NCI-H345 treated with DMSO at 0.1 percent for 48 hours (cell line): ENCODE measurements at regions not wholly inside any gene's neighbourhood (a gene's known extent, or its start where the extent isn't known, plus 50 kb on each side); places are given as distances from the start of the nearest gene placed in this dataset.

ENCODE experiments used
- DNase-seq: peaks from one replicate; lab custom pipeline; 2025; ENCODE audit not compliant: unreplicated experiment; lab: John Stamatoyannopoulos, UW

GRCh38 chr1:239436286-239436685 lies 49.9 kb downstream of the CHRM3 start:
- DNase-seq = no peak

DNA sequence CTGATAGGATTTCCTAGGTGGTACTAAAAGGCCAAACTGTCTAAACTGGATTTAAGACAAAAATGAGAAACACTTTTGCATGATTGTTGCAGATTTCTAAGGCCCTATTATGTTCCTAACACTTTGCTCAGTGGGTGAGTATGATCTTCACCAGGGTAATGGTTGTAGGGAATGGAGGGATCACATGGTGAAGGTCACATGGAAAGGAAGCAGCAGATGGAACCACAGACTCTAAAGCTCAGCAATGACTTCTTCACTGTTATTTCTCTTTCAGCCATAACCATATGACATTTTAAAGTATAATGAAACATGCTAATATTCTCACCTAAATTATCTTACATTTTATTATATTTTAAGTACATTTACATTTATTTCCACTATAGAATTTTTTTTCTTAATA lies 51.5 kb downstream of the CHRM3 start:
- DNase-seq = no peak

- no peak for DNase-seq
Observed at GRCh38 chr1:239438891-239439290, 52.5 kb downstream of the CHRM3 start.

- no peak for DNase-seq
Observed at GRCh38 chr1:239443361-239443760, 57.0 kb downstream of the CHRM3 start.

DNA sequence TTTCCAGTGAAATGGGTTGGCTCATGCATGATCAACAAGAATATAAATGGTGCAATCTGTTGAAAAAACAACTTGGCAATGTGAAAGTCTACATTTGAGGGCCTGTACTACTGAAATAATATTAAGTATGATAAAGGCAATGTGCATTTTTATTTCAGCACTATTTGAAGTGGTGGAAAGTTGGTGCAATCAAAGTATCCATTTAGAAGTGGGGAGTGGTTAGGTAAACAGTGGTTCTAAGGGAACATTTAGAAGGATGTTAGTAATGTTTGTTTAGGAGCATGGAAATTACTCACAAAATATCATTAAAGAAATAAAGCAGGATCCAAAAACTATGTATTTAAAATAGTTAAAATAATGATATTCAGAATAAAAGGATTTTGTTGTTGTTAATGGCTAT lies 60.2 kb downstream of the CHRM3 start:
- no peak for DNase-seq

- no peak for DNase-seq
Observed at GRCh38 chr1:239448911-239449310, 62.5 kb downstream of the CHRM3 start.

GRCh38 chr1:239455743-239456142 lies 69.4 kb downstream of the CHRM3 start:
- DNase-seq = no peak

DNA sequence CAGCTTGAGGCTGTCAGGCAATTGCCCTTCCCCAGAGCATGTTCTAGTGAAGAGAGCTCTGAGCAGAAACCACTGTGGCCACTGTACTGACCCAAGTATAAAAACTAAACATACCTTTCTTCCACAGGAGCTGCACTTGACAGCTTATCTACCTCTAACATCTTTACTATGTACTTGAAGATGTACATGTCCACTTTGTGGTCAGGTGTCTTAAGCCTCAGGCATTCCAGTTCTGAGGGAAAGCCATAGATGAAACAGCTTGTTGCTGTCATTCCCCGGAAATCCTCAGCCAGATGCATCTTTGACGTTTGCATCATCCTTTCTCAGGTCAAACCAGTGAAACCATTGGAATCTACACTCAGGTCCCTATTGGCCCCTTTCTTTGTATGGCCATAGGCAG lies 70.4 kb downstream of the CHRM3 start:
- DNase-seq = no peak

- DNase-seq = no peak
Observed at GRCh38 chr1:239457491-239458143, 71.2 kb downstream of the CHRM3 start.

GRCh38 chr1:239458144-239458500 lies 71.8 kb downstream of the CHRM3 start:
- DNase-seq = no peak

GRCh38 chr1:239467730-239468129 lies 81.4 kb downstream of the CHRM3 start:
- DNase-seq = no peak

DNA sequence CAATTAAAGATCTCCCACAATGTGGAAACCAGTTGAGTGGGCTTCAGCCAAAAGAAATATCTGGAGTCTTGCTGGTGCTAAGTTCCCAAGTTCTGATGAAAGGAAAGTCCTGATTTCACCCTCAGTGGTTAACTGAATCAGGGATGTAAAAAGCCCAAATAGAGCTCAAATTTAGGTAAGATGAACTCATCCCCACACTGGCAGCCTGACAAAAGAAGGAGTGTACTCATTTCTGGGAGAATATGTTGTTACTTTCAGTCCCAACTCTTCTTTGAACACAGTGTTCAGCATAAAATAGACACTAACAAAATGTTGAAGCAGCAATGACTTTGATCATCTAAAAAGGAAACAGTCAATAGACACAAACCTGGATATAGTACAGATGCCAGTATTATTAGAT lies 91.7 kb downstream of the CHRM3 start:
- no peak for DNase-seq

GRCh38 chr1:239483391-239483790 lies 97.0 kb downstream of the CHRM3 start:
- no peak for DNase-seq

- DNase-seq = no peak
Observed at GRCh38 chr1:239493811-239494414, 107.5 kb downstream of the CHRM3 start.

DNA sequence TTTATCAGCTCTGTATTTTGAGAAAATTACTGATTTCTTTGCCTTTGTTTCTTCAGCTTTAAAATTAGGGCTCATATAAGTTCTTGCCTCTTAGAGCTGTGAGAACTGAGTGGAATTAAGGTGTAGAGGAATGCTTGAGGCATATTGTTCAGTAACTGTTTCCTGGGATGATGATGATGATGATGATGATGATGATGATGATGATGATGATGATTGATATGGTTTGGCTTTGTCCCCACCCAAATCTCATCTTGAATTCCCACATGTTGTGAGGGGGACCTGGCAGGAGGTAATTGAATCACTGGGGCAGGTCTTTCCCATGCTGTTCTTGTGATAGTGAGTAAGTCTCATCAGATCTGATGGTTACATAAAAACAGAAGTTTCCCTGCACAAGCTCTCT lies 118.7 kb downstream of the CHRM3 start:
- no peak for DNase-seq

DNA sequence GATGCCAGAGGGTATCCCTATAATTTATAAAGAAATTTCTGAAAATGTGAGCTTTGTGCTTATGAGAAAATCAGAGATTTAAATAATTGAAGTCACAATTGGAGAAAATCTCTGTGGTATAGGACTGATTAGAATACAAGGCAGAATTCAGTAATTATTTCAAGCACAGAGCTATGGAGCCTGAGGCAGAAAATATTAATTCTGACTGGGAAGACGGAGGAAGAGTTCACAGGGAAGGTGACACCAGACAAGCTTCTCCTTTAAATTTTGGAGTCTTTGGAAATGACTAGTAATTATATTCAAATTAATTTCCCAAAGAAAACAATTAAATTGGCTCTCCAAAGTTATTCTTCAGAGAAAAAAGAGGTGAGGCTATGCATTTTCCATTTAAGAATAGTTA lies 121.5 kb downstream of the CHRM3 start:
- no peak for DNase-seq

GRCh38 chr1:239511875-239512274 lies 125.5 kb downstream of the CHRM3 start:
- DNase-seq = no peak

DNA sequence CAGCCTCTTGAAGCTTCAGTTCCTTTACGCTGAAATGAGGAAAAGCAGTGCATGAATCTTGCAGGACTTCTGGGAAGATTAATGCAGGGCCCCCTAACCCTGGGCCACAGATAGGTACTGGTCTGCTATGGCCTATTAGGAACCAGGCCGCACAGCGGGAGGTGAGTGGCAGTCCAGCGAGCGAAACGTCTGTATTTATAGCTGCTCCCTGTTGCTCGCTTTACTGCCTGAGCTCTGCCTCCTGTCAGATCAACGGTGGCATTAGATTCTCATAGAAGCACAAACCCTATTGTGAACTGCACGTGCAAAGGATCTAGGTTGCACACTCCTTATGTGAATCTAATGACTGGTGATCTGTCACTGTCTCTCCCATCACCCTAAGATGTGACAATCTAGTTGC lies 130.2 kb downstream of the CHRM3 start:
- no peak for DNase-seq

- DNase-seq = no peak
Observed at GRCh38 chr1:239526391-239526790, 140.0 kb downstream of the CHRM3 start.

DNA sequence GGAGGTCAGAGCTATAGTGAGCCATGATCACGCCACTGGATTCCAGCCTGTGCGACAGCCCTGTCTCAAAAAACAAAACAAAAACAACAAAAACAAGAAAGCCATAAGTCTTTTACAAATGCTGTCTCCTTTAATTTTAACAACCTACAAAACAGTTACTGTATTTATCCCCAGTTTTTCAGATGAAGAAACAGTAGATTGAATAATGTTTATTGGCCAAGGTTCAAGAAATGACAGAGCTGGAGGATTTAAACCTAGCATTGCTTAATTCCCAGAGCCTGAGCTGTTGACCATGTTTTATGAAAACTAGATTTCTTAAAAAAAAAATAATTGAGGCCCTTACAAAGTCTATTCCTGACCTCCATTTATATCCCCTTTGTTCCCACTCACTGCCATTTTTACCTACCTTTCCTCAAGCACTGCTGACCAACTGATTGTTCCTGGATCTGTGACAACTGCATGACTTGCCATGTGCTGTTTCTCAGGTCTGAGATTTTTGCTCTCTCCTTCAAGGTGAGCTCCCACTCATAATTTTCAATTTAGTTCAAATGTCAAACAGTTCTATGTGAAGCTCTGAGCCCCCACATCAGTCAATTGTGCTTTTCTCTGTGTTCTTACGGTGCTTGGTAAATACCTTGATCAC lies 140.8 kb downstream of the CHRM3 start:
- no peak for DNase-seq

DNA sequence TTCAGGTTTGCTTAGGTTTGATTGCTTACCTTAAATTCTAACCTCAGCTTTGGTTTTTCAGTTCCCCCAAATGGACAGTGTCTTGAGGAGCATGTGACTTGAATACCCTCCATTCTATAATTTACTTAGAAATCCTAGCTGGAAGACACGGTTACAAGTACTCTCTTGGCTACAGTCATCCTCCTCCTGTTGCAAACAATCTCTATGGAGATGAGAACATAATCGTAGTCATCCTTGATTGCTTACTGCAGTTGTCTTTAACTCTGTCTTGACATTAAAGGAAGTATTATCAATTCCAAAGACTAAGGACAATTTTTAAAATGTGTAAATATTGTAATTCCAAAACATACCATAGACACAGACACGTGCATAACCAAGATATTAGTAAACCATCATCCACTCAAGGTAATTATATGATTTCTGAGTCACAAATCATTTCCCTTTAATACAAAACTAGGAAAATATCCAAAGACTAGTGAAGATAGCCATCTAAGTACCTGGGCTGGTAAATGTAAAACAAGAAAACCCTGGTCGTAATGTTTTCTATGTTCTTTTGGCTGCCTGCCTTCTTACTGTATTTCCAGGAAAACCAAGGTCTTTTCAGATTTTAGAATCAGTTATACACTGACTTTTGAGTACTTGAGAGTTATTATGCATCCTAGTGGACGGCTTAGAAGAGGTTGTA lies 149.9 kb downstream of the CHRM3 start:
- DNase-seq = no peak

DNA sequence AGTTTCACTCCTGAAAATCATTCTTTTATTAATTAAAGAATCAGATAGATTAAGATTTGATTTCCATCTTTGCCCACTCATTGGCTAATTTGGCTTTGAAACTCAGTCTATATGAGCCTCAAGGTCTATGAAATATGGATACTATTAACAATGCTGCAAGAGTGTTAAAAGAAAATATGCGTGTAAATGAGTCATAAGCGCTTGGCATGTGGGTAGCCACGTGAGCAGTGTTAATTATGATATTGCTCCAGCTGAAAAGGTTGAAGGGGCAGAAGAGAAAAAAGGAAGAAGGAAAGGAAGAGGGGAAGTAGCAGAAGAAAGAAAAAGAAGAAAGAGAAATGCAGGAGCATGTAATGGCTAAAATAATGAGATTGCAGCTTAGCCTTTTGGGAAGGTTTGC lies 151.4 kb downstream of the CHRM3 start:
- no peak for DNase-seq
